ENCODE measurements at regions not wholly inside any gene's neighbourhood (a gene's known extent, or its start where the extent isn't known, plus 50 kb on each side); places are given as distances from the start of the nearest gene placed in this dataset.

DNA sequence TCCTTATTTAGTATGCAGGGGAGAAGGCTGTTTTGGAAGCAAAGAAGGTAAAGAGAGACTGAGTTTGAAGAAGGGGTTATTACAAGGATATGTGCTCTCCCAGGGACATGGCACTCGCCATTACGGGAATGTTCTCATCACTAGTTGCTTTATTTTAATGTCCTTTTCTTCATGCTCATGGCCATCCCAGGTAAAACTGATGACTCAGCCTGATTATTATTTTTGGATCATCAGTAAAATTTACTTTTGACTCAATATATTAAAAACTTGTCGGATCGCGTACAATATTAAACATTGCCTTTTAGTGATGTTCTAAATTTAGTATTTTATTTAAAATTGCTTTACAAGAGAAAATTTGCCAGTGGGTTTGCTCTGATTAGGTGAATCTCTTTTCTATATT lies 414.7 kb downstream of the TLE4 start:
- Mint-ChIP-seq H3K4me1 (no peaks in the 10 kb centered on the region), H3K36me3 (ENCODE audit: insufficient read depth) (no peaks in the 10 kb centered on the region), H3K27ac (ENCODE audit: low read depth) (no peak overlapping the region), H3K4me3 (no peak overlapping the region), H3K27me3 (peaks cover 3% of the 10 kb centered on the region), H3K9me3 (no peaks in the 10 kb centered on the region)
- ATAC-seq (replicated peaks; ENCODE audit: extremely low read depth, poor library complexity, severe bottlenecking) (no peak), DNase-seq (ENCODE audit: low spot score in 2 of 2) (no peak)

DNA sequence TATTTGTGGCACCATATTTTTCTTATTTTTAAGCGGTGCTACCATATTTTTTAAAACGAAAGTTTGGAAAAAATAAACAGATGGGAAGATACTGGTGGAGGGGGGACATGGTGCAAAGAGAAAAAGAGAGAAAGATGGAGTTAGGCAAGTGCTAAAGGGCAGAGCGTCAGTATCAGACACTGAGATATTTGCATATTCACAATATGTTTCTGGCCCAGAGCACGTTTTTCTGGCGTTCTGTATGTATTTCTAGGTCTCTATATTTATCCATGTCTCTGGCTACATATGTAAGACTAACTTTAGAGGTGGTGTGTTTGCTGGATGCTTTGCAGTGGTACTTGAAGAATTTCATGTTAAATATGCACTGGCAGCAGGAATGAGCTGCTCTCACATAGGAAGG lies 414.0 kb downstream of the TLE4 start:
- no peak overlapping the region for H3K27ac Mint-ChIP-seq (ENCODE audit: low read depth)
- ATAC-seq (replicated peaks; ENCODE audit: extremely low read depth, poor library complexity, severe bottlenecking) = no peak

DNA sequence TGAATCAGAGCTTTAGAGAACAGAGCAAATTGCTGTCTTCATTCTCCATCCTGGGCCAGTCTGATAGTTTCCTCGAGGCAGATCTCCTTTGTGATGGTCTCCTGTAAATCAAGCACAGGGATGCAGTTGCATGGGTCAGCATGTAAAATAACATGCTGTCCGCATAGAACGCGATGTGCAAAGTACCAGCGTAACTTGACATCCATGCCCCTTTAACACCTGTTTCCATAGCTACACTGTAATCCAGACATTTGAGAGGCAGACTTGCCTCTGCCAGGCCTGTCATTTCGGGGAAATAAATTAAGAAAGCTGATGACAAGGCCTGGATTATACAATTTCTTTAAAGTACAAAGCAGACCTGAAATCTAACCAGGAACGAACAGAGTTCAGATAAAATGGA lies 413.5 kb downstream of the TLE4 start:
- Mint-ChIP-seq H3K36me3 (ENCODE audit: insufficient read depth) (no peaks in the 10 kb centered on the region), H3K4me1 (no peaks in the 10 kb centered on the region), H3K9me3 (no peaks in the 10 kb centered on the region), H3K4me3 (no peak overlapping the region), H3K27ac (ENCODE audit: low read depth) (no peak overlapping the region), H3K27me3 (peaks cover 15% of the 10 kb centered on the region)
- no peak for DNase-seq (ENCODE audit: low spot score in 2 of 2)
- no peak for ATAC-seq (replicated peaks; ENCODE audit: extremely low read depth, poor library complexity, severe bottlenecking)

More for the DNA sequence above, 414.0 kb downstream of the TLE4 start:
- Mint-ChIP-seq H3K4me3 (no peak overlapping the region), H3K9me3 (no peaks in the 10 kb centered on the region), H3K27me3 (peaks cover 9% of the 10 kb centered on the region), H3K36me3 (ENCODE audit: insufficient read depth) (no peaks in the 10 kb centered on the region), H3K4me1 (no peaks in the 10 kb centered on the region)
- DNase-seq (ENCODE audit: low spot score in 2 of 2) = no peak

DNA sequence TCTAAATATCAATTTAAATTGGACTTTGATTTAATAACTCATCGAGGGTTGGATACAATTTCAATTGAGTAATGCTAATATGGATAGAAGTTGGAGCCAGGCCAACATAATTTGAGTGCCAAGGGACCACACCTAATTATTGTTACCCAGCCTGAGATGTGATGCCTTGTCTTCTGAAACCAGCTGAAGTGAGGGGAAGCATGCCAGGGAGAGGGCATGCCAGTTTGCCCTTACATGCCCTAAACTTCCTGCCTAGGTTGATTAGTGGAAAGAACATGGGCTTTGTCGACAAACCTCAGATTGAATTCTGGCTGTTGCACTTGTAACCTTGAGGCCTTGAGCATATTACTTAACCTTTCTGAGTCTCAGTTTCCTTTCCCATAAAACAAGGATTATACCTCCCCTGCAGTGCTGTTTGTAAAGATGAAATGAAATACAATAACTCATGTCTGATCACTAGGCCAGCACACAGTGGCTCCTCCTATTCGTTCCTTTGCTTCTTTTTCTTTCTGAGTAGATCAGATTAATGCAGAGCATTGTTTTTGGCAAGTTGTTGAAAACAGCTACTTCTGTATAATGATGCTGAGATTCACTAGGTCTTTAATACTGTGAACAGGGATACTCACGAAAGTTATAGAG lies 412.8 kb downstream of the TLE4 start:
- no peak overlapping the region for H3K4me3 Mint-ChIP-seq
- ATAC-seq (replicated peaks; ENCODE audit: extremely low read depth, poor library complexity, severe bottlenecking) = no peak
- no peak for DNase-seq (ENCODE audit: low spot score in 2 of 2)
- no peaks in the 10 kb centered on the region for H3K4me1 Mint-ChIP-seq
- peaks cover 18% of the 10 kb centered on the region for H3K27me3 Mint-ChIP-seq
- H3K27ac Mint-ChIP-seq (ENCODE audit: low read depth) = no peak overlapping the region
- H3K36me3 Mint-ChIP-seq (ENCODE audit: insufficient read depth) = no peaks in the 10 kb centered on the region
- H3K9me3 Mint-ChIP-seq = no peaks in the 10 kb centered on the region

DNA sequence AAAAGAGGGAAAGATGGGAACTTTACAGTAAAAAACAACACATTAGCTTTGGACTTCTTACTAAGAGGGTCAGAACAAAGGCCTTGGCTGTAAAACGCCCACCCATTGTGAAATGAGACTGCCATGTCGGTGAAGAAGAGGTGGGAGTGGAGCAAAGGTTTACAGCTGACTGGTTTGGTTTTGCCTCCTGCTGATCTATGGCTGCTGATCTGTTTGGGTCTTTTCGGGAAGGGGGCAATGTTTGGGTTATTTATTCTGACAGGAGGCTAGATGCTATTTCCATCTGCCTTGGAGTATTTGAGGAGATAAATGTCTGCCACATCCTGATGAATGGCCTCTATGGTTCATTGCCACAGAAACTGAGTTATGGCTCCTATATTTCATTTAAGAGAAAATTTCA lies 408.7 kb downstream of the TLE4 start:
- Mint-ChIP-seq H3K9me3 (no peaks in the 10 kb centered on the region), H3K4me3 (no peak overlapping the region), H3K36me3 (ENCODE audit: insufficient read depth) (no peaks in the 10 kb centered on the region), H3K27me3 (peaks cover 52% of the 10 kb centered on the region), H3K4me1 (no peaks in the 10 kb centered on the region), H3K27ac (ENCODE audit: low read depth) (no peak overlapping the region)
- ATAC-seq (replicated peaks; ENCODE audit: extremely low read depth, poor library complexity, severe bottlenecking) (no peak), DNase-seq (ENCODE audit: low spot score in 2 of 2) (no peak)

DNA sequence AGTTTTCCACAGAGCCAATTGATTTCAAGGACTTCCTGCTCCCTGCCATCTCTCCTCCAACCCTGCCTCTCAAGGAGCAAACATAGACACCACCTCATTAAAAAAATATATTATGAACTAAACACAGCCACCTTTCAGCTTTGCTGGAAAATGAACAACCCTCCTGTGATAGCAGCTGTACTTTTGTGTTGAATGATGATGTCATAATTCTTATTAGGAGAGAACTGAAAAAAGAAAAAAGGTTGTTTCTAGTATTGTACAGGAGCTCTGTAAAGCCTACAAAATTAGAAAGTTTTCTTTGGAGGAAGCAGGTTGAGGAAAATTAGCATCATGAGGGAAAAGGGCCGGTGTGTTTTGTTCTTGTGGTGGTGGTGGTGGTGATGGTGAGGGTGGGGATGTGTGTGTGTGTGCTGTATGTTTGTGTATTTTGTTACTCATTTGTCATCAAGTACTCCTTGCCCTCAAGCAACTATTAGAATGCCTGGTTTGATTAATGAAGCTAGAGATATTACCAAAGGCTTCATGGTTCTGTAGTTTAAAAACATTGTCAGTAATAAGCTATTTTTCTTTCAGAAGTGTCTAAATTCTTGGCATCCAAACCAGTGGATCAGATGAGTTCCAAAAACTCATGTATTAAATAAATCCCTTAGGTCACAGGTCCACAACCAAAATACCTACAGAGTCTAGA lies 405.9 kb downstream of the TLE4 start:
- Mint-ChIP-seq H3K4me3 (no peak overlapping the region), H3K36me3 (ENCODE audit: insufficient read depth) (no peaks in the 10 kb centered on the region), H3K4me1 (no peaks in the 10 kb centered on the region), H3K27me3 (peaks cover 69% of the 10 kb centered on the region), H3K9me3 (no peaks in the 10 kb centered on the region), H3K27ac (ENCODE audit: low read depth) (no peak overlapping the region)
- ATAC-seq (replicated peaks; ENCODE audit: extremely low read depth, poor library complexity, severe bottlenecking) (no peak), DNase-seq (ENCODE audit: low spot score in 2 of 2) (no peak)

DNA sequence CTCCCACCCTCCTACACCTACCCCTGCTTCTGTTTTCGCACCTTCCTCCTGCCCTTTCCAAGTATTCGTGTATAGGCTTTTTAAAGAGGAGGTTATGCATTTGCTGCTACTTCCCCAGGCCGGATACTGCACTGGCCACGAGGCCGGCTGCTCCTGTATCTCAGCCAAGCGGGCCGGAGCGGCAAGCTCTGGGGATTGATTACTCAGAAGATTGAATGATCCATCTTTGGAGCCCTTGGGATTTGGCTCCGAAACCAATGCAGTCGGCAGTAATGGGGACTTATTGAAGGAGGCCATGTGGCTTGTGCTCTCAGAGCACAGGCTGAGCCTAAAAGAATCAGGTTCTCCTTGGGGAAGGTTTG lies 405.3 kb downstream of the TLE4 start:
- no peaks in the 10 kb centered on the region for H3K9me3 Mint-ChIP-seq
- peaks cover 75% of the 10 kb centered on the region for H3K27me3 Mint-ChIP-seq
- no peak overlapping the region for H3K4me3 Mint-ChIP-seq
- no peak for ATAC-seq (replicated peaks; ENCODE audit: extremely low read depth, poor library complexity, severe bottlenecking)
- H3K27ac Mint-ChIP-seq (ENCODE audit: low read depth) = no peak overlapping the region
- H3K4me1 Mint-ChIP-seq = no peaks in the 10 kb centered on the region
- no peak for DNase-seq (ENCODE audit: low spot score in 2 of 2)
- H3K36me3 Mint-ChIP-seq (ENCODE audit: insufficient read depth) = no peaks in the 10 kb centered on the region

DNA sequence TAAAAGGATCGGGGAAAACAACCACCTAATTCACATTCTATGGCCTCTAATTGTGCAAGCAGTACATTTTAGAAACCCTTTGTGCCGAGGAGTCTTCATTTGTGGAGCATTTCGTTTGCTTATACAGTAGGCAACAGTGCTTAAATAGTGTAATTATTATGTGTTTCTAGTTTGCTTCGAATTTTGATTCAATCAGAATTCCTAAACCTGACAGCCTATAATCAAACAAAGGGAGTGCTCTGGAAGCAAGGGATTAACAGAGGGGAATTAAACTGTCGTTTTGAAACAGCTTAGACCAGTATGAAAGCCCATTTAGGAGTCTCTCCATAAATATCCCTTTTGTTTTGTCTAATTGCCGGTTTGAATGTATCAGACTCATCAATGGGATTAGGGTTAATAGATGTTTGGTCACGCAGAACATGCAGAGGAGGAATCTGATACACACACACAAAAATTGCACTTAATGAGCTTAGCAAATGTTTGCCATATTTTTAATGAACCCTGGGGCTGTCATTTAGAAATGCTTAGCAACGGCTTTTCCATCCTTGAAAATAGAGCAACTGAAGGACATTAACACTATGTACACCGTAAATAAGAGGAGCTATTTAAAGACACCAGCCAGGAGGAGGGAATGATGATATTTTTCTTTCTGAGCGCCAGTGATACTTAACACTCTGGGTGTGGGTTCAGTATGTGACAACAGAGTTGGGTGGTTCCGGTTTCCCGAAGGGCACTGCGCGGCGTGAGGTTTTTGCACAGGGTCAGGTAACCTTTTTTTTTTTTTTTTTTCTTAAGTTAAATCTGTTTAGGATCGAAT lies 404.7 kb downstream of the TLE4 start:
- Mint-ChIP-seq H3K9me3 (no peaks in the 10 kb centered on the region), H3K4me3 (no peak overlapping the region), H3K27me3 (peaks cover 79% of the 10 kb centered on the region)

DNA sequence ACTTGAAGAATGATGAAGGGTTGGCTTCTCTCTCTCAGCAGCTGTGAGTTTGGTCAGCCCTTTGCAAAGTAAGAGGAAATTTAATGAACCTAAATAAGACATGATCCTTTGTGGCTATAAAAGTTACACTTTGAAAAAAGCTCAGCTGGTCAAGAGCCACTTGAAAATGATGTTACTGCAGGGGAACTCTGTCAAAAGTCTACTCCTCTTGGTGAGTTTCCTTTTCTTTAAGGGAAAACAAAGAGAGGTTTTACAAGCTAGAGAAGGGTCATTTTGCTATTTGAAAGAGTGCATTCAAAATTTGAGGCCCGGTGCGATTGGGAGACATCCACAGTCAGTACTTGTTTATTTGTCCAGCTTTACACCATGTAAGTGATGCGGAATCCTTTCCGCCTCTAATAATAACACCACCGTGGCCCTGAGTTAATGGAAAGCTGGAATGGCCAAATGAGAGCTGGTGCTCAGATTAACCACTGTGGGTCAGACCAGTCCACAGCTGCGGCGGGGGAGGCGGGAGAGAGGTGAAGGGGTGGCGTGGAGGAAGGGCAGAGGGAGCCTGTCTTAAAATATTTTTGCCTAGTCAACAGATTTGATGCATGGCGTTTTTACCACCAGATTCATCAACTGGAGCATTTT lies 404.0 kb downstream of the TLE4 start:
- DNase-seq (ENCODE audit: low spot score in 2 of 2) = no peak
- Mint-ChIP-seq H3K36me3 (ENCODE audit: insufficient read depth) (no peaks in the 10 kb centered on the region), H3K27me3 (peaks cover 79% of the 10 kb centered on the region), H3K4me3 (no peak overlapping the region), H3K27ac (ENCODE audit: low read depth) (no peak overlapping the region), H3K9me3 (no peaks in the 10 kb centered on the region), H3K4me1 (no peaks in the 10 kb centered on the region)
- no peak for ATAC-seq (replicated peaks; ENCODE audit: extremely low read depth, poor library complexity, severe bottlenecking)

More for the DNA sequence above, 404.7 kb downstream of the TLE4 start:
- DNase-seq (ENCODE audit: low spot score in 2 of 2) = no peak
- H3K27ac Mint-ChIP-seq (ENCODE audit: low read depth) = no peak overlapping the region
- H3K4me1 Mint-ChIP-seq = no peaks in the 10 kb centered on the region
- H3K36me3 Mint-ChIP-seq (ENCODE audit: insufficient read depth) = no peaks in the 10 kb centered on the region
- ATAC-seq (replicated peaks; ENCODE audit: extremely low read depth, poor library complexity, severe bottlenecking) = no peak

DNA sequence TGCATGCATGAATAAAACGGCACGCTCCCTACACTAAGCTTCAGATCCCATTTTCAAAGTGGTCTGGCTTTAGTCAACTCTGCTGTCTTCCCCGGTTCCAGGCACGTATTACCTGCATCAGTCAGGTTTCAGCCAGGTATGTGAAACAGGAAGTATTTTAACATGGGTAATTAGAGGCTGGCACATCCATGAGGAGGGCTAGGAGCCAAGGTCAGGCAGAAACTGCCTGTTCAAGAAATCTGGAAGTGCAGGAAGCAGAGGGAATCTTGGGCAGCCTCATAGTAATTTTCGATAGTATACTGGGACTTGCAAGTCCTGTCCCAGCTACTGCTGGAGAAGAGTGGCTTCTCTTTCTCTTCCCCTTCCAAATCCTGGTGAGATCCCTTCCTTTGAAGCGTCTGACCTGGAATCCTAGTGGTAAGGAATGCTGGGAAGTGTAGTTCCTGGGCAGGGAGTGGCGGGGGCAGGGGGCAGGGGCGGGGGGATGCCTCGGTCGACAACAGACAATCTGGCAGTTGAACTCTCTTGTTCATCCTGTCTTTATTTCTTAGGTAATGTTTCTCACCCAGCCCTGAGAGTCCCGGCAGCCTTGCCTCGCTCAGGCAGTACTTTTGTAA lies 403.1 kb downstream of the TLE4 start:
- no peaks in the 10 kb centered on the region for H3K4me1 Mint-ChIP-seq
- H3K27me3 Mint-ChIP-seq = peaks cover 75% of the 10 kb centered on the region
- no peak overlapping the region for H3K4me3 Mint-ChIP-seq
- no peaks in the 10 kb centered on the region for H3K36me3 Mint-ChIP-seq (ENCODE audit: insufficient read depth)
- no peaks in the 10 kb centered on the region for H3K9me3 Mint-ChIP-seq
- no peak overlapping the region for H3K27ac Mint-ChIP-seq (ENCODE audit: low read depth)
- no peak for ATAC-seq (replicated peaks; ENCODE audit: extremely low read depth, poor library complexity, severe bottlenecking)
- DNase-seq (ENCODE audit: low spot score in 2 of 2) = no peak

DNA sequence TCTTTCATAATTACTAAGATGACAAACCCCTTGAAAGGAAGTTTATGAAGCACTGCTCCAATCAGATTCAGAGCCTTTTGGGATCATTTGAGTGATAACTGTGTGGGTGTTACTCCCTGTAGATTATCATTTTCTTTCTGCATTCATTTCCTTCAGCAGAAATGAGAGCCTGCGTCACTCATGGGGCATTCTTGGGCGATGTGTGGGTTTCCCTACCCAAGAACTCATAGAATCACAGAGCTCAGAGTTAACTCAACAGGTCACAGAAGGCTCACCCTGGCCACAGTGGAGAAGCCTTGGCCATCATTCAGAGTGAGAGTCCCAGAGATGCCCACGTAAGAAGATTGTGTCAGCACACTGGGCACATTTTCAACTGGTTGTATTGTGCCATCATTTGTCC lies 401.9 kb downstream of the TLE4 start:
- DNase-seq (ENCODE audit: low spot score in 2 of 2) = no peak
- peaks cover 71% of the 10 kb centered on the region for H3K27me3 Mint-ChIP-seq
- no peaks in the 10 kb centered on the region for H3K9me3 Mint-ChIP-seq
- ATAC-seq (replicated peaks; ENCODE audit: extremely low read depth, poor library complexity, severe bottlenecking) = no peak
- H3K27ac Mint-ChIP-seq (ENCODE audit: low read depth) = no peak overlapping the region
- H3K36me3 Mint-ChIP-seq (ENCODE audit: insufficient read depth) = no peaks in the 10 kb centered on the region
- H3K4me3 Mint-ChIP-seq = no peak overlapping the region
- H3K4me1 Mint-ChIP-seq = no peaks in the 10 kb centered on the region

DNA sequence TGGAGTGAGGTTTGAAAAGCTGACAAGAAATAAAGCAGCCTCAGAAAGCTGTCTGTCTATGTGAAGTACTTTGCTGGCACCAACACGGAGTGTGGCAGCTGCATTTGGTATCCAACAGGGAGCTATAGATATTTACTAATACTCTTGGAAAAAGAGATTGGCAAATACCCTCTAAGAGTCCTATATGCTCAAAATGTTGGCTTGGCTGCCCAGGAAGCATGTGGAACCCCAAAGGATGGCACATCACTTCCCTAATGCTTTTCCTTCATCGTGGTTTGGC lies 398.3 kb downstream of the TLE4 start:
- ATAC-seq (replicated peaks; ENCODE audit: extremely low read depth, poor library complexity, severe bottlenecking) (no peak), DNase-seq (ENCODE audit: low spot score in 2 of 2) (no peak)
- Mint-ChIP-seq H3K36me3 (ENCODE audit: insufficient read depth) (no peaks in the 10 kb centered on the region), H3K27ac (ENCODE audit: low read depth) (no peak overlapping the region), H3K4me1 (no peaks in the 10 kb centered on the region), H3K27me3 (peaks cover 75% of the 10 kb centered on the region), H3K9me3 (no peaks in the 10 kb centered on the region), H3K4me3 (no peak overlapping the region)

All from central memory CD8-positive, alpha-beta T cell (primary cell).